Activated CD8-positive, alpha-beta memory T cell treated with anti-CD3 and anti-CD28 coated beads for 24 hours (primary cell): ENCODE measurements at regions not wholly inside any gene's neighbourhood (a gene's known extent, or its start where the extent isn't known, plus 50 kb on each side); places are given as distances from the start of the nearest gene placed in this dataset.

Experiments used
- DNase-seq: peaks from one replicate; pipeline ENCODE4 v3.0.0-alpha.2; 2020

DNA sequence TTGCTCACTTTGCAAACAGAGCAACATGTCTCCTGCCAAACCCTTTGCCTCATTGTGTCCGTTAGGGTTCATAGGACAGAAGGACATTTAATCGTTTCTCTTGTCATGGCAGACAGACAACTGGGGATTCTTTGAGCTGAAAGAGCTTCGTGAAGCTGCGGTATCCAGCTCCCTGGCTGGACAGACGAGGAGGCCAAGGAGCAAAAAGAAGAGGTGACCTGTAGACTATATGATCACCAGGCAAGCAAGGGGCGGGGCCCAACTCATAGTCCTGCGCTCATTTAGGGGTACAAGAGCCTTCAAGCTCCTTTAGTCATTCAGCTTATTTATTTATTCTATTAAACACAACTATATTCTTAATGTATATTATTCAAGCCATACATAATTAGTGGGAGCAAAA, 66.8 kb upstream of the VRK1 start:
- DNase-seq, result no peak

DNA sequence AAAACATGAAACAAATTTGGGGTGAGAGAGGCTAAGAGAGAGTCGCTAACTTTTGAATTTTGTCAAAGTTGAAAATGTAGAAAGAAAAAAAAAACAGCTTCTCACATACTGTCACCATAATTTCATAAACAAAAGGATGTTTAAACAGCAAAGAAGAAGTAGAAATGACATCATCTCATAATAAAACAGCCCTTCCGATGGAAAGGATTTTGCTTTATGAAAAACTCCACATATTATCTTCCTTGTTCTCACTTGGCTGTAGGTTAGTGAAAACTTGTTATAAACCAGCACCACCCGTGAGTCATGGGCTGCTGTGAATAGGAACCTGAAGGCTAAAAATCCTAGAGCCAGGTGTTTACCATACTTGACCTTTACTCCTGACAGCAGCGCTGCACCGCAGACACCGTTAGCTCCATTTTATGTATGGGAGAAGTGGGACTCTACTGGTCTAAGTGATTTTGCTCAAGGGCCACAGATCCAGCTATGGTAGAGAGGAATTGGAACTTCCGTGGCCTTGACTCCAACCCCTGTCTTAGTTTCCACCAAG, 63.0 kb upstream of the VRK1 start:
- DNase-seq, result no peak

DNA sequence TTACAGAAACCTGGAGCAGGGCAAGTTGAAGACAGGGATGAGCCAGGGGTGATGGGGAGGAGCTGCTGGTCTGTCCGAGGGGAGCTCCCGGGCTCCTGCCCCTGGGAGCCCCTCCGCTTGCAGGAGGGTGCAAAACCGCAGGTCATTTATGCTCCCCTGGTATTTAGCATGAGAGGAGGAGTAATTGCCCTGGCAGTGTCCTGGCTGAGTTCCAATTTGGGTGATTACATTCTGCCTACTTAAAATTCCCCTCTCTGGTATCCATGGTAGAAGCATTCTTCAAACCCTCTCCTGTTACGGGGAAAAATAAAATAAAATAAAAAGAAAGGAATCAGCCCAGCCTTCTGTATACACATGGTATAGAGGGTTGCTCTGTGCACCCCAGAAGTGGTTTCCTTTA, 61.7 kb upstream of the VRK1 start:
- no peak for DNase-seq

DNA sequence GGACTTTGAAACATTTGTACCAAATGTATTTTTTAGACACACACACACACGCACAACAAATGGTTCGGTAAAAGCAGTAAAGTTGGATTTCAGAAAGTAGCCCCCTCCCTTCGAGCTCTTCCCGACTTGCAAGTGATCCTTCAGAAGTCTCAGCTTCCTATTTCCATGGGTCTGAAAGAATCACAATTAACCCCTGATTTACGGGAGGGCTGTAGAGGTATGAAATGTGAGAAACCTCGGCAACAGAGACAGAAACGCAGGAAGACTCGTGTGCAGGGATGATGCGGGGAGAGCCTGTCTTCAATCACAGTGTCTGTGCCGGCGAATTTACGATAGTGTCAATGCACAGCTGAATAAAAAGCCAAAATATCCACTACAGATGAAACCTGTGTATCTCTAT, 60.7 kb upstream of the VRK1 start:
- DNase-seq, result no peak

DNA sequence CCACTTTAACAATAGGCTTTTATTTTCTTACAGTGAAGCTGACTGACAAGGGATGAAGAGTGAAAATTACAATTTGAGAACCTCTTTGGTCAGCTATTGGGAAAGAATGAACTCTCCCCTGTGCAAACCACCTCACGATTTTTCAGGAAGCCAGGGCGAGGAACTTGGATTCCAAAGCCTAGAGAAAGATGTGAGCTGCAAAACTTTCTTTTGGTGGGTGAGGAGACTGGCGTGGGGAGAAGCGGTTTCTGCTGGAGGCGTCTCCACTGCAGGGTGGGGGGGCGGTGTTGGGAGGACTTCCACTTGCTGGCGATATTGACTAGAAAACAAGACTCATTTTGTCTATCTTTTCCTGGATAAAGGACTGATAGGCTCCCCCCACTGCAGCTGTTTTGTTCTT, 59.3 kb upstream of the VRK1 start:
- no peak for DNase-seq

DNA sequence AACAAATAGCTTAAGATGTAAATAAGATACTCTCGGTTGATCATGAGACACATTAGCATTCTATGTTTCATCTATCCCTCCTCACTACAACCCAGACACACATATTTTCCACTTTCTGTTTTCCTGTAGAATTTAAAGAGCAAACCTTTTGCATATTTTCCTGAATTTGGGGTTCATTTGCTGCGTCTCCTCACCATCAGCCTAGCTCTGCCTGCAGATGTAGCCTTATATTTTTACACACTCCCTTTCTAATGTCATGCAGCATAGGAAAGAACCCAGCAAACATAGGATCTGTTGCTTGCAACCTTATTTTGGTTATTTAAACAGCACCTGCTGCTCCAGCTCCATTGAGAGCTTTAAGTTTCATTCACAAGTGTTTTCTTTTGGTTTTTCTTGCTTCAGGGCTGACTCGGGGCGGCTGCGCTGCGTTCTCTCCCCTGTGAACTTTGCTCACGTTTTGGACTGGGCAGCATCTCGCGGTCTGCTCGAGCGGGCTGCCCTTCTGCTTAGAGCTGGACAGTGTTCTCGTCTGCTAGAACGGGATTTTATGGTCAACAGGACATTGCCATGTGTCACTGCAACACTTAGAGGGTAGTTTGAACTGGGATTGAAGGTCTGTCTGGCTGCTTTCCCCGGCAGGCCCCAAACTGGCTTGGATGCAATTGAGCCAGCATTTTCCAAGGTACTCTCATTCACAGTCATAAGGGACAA, 57.8 kb upstream of the VRK1 start:
- DNase-seq, result no peak

DNA sequence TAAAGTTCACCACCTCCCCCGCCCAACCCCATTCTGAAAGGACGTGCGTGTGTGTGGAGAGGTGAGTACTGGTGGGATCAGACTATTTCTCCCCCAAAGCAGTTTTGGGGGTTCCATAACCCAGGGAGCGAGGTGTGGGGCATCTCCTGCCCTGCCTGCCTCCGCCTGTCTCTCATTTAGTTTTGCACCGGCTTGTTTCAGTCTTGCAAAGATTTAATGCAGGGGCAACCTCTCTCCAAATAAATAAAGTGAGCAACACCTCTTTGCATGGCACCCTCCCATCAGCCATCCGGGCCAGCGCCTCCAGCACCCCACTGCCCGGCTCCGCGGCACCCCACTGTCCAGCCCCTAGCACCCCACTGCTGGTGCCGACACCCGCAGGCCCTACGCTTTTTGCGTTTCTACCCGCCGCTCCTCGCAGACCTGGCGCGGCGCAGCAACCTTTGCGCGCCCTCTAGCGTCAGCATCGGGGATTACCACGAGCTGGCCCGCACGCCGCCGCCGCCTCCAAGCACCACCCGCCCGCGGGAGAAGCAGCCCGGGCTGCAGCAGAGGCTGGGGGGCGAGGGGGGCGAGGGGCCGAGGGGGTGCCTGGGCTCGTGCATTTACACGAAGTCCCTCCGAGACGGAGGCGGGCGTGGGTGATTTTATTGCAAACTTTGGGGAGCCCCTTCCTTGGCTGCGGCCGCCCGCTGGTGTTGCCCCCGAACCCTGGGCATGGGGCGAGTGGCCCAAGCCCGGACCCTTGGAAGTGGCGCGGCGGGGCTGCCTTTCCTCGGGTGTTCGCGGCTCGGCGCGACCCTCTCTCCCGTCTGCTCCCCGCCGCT, 55.8 kb upstream of the VRK1 start:
- DNase-seq, result peak; percentile 94

DNA sequence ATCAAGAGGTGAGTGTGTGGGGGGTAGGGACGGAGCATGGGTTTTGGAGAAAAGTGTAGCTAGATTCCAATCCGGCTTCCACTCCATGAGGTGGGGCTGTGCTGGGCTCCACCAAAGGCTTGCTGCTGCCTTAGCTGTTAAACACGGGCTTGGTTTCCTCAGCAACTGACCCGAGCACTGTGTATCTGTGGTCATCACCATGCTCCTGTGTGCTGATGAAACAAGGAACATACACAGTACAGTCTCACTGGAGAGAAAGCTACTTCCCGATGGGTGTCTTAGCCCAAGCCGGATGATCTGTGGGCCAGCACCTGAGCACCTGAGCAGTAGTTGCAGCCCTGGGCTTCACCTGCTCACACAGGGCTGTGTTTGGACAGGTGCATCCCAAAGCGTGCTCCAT, 52.9 kb upstream of the VRK1 start:
- no peak for DNase-seq

DNA sequence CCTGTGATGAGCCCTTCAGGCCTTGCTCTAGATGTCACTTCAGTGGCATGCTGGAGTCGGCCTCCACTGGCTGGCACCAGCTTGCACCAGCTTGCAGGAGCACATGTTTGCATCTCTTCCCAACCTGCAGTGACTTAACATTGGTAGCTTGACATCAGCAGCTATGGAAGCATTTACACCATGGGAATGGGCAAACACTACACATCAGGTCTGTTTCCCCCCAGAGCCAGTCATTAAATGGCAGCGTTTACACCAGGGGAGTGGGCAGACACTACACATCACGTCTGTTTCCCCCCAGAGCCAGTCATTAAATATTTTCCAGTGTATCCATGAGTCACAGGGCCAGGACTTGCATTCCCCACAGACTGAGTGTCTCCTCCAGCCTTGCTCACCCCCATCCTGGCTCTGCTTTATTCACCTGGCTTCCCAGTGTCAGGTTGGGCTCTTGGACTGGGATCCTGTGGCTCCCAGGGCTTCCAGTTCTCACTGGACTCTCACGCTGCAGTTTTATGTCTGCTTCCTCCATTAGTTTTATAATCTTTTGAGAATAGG, 51.6 kb upstream of the VRK1 start:
- no peak for DNase-seq

DNA sequence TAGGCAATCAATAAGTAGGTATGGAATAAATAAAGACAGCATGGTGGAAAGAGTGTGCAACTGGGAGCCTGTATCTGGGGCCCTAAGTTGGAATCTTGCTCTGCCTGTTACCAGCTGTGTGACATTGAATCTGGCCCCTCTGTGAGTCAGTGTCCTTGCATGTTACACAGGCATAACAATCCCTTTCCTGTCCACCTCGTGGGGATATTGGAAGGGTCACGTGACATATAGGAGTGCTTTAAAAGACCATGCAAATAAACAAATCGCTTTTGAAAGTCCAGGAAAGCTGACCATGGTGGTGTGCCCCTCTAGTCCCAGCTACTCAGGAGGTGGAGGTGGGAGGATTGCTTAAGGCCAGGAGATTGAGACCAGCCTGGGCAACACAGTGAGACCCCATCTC, 51.1 kb upstream of the VRK1 start:
- no peak for DNase-seq

DNA sequence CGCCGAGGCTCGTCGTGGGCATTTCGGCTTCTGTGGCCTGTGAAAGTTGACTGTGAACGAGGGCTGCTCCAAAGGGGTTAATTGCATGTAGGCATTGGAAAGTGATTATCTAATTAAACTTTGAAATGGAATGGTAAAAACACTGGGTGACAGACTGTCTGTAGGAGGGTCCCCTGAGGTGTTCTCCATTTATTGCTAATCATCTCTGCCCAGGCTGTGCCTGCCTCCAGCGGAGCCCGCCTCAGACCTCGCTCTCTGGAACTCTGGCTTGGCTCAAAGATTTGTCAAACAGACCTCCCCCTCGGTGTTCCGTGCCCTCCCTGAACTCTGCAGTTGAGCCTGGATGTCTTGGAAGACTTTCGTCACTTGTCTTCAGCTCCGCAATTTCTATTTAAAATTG, 50.2 kb upstream of the VRK1 start:
- no peak for DNase-seq
